Hepatic stellate cell (primary cell): ENCODE measurements at regions not wholly inside any gene's neighbourhood (a gene's known extent, or its start where the extent isn't known, plus 50 kb on each side); places are given as distances from the start of the nearest gene placed in this dataset.
"Not testable (repeated sequence)": the region's sequence is repeated elsewhere in the genome, so short reads cannot be mapped to it uniquely, and the experiment has no call there.

Experiments used
- DNase-seq: peaks from one replicate; pipeline ENCODE4 v3.0.0; 2011; ENCODE audit warnings: low spot score

DNA sequence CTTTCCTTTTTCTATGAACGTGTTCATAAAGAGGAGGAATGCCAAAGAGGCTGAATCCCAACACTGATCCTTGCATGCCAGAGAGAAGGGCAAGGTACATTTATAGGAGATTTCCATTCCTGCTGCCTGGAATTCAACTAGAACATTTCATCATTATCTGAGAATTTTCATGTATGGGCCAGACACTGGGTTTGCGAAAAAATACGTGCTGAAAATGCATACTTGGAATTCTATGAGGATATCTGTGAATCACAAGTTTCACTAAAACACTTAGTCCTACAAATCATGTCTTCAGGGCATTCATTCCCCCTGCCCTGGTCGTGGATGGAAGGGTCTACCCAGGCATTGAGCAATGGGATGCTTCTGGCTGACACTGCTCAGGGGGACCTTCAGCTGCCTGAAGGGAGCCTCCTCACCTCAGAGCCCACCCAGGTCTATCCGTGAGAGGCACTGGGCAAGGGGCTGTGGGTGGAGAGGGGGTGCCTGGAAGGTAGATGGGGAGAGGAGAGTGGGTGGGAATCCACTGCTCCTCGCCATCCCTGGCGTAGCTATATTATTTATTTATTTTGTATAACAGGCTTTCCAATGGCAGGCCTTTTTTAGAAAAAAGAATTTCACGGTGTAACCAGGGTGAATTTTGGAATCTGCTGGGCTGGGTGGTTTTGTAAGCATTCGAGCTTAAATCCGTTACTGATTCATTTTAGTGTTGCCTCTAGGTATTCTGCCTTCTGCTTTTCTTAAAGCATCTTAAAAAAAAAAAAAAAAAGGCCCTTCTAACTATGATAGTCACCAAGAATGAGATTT is 560.6 kb upstream of the ID2 start:
- no peak for DNase-seq

GRCh38 chr2:8121826-8122513 is 559.9 kb upstream of the ID2 start:
- no peak for DNase-seq

GRCh38 chr2:8122520-8122919 is 559.3 kb upstream of the ID2 start:
- no peak for DNase-seq

GRCh38 chr2:8123464-8123863 is 558.4 kb upstream of the ID2 start:
- DNase-seq = no peak

GRCh38 chr2:8125741-8126711 is 555.8 kb upstream of the ID2 start:
- no peak for DNase-seq

- DNase-seq = no peak
Observed at GRCh38 chr2:8126783-8127182, 555.1 kb upstream of the ID2 start.

DNA sequence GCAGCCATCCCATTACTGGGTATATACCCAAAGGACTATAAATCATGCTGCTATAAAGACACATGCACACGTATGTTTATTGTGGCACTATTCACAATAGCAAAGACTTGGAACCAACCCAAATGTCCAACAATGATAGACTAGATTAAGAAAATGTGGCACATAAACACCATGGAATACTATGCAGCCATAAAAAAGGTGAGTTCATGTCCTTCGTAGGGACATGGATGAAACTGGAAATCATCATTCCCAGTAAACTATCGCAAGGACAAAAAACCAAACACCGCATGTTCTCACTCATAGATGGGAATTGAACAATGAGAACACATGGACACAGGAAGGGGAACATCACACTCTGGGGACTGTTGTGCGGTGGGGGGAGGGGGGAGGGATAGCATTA is 550.4 kb upstream of the ID2 start:
- DNase-seq = not testable (repeated sequence)

DNA sequence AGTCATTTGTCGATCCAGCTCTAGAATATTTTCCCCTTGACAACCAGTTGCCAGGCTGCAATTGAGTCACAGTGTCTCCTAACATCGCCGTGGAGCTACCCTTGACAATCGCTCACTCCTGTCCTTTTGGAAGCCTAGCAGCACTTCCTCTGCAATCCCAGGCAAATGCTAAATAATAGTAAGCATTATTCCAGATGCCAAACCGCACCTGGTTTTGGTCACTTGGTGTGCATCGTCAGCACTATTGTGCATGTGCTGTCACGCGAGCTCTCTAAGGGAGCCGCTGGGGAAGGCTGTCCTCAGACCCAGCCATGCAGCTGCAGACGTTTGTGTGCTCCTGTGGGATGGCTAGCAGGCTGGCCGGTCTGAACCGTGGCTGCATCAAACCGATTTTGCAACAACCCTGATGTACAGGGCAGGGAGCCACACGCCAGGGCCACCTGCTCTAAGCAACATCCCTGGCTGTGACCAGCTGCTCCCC is 549.5 kb upstream of the ID2 start:
- DNase-seq = no peak

DNA sequence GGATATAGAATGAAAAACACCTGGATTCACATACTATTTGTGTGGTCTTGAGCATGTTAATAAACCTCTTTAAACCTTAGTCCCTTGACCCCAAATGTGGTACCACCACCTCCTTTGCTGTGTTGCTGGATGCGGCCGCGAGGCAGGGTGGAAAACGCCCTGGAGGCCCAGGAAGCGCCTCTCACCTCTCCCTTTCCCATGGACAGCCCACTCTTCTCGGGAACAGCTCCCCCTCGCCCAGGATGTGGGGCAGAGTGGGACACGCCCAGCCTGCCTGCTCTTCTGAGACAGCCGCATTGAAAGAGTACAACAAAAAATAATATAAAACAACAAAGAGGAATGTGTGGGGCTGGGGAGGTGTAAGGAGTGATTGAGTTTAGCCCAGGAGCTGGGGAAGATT is 549.0 kb upstream of the ID2 start:
- DNase-seq = no peak

GRCh38 chr2:8133363-8133762 is 548.5 kb upstream of the ID2 start:
- no peak for DNase-seq

DNA sequence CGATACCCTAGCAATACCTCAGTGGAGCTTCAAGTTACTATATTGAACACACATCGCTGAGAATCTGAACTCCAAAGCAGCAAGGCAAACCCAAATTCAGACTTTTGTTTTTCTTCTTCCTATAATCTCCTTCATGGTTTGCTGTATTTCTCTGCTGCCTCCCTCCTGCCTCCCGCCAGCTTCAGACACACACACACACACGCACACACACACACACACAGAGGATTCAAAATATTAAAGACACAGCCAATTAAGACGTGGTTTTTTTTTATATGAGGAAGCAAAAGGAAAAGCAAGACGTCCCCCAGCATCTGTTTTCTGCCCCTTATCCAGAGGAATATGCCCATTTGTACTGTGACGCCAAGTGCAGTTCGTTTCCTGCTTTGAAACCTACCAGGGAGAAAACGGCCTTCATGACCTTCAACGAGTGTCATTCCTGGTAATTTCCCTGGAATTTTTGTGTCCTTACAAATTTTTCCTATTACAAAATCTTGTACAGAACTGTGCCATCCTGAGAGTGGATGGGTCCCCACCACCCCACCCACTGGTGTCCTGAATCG is 547.9 kb upstream of the ID2 start:
- DNase-seq = no peak

- DNase-seq = no peak
Observed at GRCh38 chr2:8134473-8134932, 547.4 kb upstream of the ID2 start.

GRCh38 chr2:8134985-8135682 is 546.7 kb upstream of the ID2 start:
- DNase-seq = no peak

DNA sequence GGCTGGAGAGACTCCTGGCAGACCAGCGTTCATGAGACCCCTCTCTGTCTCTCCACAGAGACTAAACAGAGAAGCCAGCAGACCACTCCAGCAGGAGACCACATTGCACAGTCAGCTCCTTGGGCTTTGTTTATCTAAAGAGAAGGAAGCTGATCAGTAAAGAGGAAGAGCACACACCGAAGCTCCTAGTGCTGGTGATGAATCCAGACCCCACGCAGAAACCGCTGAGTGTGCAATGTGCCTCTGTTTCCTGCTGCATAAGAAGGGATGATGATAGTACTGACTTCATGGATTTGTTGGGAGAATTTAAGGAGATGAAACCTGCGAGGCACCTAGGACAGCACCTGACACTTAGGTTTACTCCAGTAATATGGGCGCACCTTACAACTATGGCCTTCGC is 544.1 kb upstream of the ID2 start:
- DNase-seq = no peak

DNA sequence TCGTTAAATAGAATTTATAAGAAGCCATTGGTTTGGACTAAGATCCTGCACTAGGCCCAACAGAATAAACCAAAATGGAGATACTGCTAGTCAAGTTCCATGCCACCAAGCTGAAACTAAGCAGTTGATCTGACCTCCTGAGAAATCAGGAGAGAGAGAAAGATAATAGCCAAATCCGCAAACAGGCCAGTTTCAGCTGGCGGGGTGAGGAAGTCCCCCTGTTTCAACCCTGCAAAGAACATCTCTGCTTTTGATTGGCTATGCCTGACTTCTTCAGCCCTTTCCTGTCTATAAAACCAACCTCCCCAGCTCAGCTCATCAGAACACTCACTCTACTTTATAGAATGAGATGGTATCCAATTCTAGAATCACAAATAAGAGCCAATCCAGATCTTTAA is 543.3 kb upstream of the ID2 start:
- no peak for DNase-seq

DNA sequence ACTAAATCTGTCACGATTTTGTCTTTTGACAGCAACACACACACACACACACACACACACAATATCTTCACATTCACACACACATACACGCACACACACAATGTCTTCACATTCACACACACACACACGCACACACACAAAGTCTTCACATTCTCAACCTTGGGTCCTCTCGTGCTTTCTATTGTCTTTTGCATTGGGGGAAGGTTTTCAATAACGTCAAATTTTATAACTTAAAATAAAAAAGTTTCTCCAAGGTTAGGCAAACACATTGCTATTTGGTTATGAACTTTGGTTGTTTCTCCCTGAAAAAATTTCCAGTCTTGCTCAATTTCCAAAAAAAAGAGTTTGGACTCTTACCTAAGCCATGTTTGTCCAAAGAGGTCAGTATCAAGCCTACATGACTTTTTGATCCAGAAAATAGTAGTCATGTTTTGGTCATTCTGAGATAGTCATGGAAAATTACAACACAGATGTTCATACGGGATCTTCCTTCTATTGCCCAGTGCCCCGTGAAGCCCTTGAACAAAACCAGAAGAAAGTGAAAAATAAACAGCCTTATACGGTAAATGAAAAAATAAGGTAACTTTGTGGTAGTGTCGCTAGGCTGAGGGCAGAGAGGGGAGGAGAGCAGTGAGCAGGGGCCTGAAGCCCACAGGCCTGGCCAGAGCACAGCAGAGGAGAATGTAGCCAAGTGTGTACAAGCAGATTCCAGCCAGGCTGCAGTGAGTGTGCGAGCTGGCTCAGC is 542.8 kb upstream of the ID2 start:
- no peak for DNase-seq

DNA sequence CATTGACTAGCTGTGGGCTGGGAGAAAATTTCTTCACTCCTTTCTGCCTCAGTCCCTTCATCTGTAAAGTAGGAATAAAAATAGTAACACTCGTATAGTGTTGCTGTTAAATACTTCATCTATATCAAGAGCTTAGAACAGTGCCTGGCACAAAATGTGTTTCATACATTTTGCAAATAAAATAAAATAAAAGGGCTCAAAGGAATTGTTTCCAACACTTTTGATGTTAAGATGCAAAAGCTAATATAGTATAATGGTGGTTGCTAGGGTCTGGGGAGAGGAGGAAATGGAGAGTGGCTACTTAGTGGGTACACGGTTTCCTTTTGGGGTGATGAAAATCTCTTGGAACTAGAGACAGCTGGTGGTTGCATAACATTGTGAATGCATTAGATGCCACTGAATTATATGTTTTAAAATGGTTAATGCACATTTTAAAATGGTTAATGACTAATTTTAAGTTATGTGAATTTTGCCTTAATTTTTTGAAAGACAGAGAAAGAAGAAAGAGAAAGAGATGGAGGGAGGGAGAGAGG is 542.1 kb upstream of the ID2 start:
- no peak for DNase-seq

DNA sequence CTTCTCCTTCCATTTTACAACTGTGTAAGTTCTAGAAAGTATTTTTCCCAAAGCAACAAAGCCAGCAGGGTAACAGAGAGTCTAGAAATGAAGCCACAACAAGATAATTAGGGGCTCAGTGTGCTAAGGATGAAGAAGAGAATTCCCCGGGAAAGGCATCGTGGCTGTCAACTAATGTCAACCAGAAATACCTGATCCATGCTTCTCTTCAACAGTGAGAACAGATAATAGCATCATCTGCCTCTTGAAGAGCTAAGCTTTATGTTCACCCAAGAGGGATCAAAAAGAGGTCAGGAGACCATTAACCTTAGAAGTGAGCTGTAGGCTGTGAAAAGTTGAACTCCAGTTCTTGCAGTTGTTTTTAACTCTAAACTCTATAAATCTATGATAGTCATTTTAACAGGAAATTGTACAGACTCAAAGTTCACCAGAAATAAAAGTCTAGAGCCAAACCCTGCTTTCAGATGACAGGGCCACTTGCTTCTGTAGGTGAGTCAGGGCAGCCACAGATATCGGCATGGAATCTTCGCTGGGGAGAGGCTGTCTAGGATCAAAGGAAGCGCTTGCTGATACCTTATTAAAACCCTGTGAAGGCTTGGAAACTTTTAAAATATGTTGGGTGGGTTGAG is 540.7 kb upstream of the ID2 start:
- no peak for DNase-seq

GRCh38 chr2:8141780-8142179 is 540.1 kb upstream of the ID2 start:
- no peak for DNase-seq

DNA sequence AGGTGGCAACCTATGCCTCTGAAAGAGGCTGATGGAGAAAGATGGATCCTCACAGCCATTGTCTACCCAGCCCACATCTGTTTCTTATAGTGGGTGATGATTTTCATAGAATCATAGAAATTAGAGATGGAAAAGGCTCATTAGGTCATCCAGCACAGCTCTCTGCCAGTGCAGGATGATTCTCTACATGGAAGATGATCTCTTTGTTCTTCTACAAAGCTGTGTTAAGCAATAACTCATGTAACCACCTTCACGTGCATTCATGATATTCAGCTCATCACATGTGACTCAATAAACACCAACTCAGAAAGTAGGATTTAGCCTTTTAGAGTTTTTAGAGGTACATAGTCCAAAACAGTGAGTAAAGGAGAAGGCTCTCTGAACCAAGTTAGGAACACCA is 539.4 kb upstream of the ID2 start:
- no peak for DNase-seq
